ENCODE measurements at regions not wholly inside any gene's neighbourhood (a gene's known extent, or its start where the extent isn't known, plus 50 kb on each side); places are given as distances from the start of the nearest gene placed in this dataset.

DNA sequence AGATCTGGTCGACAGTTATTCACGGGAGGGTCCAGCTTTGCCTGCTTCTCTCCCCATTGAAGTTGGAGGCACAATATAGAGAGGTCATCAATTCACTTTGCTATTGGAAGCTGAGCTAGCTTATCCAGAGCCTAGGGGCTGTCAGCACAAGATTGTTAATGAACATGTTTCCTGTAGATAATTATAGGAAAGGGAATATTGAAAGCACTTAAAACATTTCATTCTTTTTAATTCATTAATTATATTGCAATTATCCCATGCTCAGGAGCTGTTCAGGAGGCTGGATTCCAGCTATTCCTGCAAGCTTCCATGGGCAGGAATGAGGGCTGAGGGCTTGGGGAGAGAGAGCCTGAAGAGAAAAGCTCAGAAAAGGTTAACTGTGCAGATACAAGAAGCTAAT lies 153.1 kb upstream of the BRINP1 start (continued):
- TF ChIP-seq, protein P1, sequence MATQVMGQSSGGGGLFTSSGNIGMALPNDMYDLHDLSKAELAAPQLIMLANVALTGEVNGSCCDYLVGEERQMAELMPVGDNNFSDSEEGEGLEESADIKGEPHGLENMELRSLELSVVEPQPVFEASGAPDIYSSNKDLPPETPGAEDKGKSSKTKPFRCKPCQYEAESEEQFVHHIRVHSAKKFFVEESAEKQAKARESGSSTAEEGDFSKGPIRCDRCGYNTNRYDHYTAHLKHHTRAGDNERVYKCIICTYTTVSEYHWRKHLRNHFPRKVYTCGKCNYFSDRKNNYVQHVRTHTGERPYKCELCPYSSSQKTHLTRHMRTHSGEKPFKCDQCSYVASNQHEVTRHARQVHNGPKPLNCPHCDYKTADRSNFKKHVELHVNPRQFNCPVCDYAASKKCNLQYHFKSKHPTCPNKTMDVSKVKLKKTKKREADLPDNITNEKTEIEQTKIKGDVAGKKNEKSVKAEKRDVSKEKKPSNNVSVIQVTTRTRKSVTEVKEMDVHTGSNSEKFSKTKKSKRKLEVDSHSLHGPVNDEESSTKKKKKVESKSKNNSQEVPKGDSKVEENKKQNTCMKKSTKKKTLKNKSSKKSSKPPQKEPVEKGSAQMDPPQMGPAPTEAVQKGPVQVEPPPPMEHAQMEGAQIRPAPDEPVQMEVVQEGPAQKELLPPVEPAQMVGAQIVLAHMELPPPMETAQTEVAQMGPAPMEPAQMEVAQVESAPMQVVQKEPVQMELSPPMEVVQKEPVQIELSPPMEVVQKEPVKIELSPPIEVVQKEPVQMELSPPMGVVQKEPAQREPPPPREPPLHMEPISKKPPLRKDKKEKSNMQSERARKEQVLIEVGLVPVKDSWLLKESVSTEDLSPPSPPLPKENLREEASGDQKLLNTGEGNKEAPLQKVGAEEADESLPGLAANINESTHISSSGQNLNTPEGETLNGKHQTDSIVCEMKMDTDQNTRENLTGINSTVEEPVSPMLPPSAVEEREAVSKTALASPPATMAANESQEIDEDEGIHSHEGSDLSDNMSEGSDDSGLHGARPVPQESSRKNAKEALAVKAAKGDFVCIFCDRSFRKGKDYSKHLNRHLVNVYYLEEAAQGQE (tag by site-specific recombination; IDR thresholded peaks at IDR 0.05): no peak
- TF ChIP-seq ZNF626 (tag by site-specific recombination; IDR thresholded peaks at IDR 0.05) (no peak), ZNF16 (tag by site-specific recombination; IDR thresholded peaks at IDR 0.05; ENCODE audit: low read depth) (no peak), ZNF768 (tag by site-specific recombination; IDR thresholded peaks at IDR 0.05) (no peak), HOXA7 (CRISPR knock-in tag; IDR thresholded peaks at IDR 0.05; ENCODE audit: borderline replicate concordance) (no peak), ZNF76 (tag by site-specific recombination; IDR thresholded peaks at IDR 0.05; ENCODE audit: borderline replicate concordance, low read depth) (no peak)

DNA sequence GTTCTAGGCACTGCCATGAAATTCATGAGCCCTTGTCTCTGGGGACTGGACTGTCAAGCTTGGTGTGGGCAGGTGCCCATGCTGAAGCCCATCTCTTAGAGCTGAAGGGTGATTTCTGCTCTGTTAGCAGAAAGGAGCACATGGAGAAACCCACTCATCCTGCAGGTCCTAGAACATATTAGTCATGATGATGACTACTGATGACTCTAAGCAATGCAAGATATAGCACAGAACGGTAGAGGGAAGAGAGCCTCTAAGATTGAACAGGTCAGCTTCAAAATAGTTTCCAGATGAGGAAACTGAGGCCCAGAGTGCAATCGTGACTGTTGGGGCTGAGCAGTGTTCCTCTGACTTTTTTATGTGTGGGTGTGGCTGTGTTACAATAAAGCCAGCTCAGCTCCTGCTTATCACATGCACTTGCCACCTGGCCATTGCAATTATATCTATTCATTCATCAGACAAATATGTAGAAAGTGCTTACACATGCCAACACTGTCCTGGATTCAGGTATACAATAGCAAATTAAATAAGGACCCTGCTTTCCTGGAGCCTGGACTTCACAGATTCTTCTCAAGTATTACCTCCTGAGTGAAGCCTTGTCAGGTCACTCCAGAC lies 140.2 kb upstream of the BRINP1 start:
- no peak overlapping the region for H3K4me3 ChIP-seq (ENCODE audit: low read depth, low read length)
- POLR2A ChIA-PET: no interaction called here
- no peaks in the 10 kb centered on the region for H3K4me1 ChIP-seq (ENCODE audit: control insufficient read depth, insufficient read depth, low read length)
- TF ChIP-seq ZNF138 (tag by site-specific recombination; IDR thresholded peaks at IDR 0.05; ENCODE audit: borderline replicate concordance): no peak
- no peak for TF ChIP-seq ZNF426 (tag by site-specific recombination; IDR thresholded peaks at IDR 0.05)
- TF ChIP-seq ZNF311 (tag by site-specific recombination; IDR thresholded peaks at IDR 0.05; ENCODE audit: borderline replicate concordance): no peak
- TF ChIP-seq, protein P2, sequence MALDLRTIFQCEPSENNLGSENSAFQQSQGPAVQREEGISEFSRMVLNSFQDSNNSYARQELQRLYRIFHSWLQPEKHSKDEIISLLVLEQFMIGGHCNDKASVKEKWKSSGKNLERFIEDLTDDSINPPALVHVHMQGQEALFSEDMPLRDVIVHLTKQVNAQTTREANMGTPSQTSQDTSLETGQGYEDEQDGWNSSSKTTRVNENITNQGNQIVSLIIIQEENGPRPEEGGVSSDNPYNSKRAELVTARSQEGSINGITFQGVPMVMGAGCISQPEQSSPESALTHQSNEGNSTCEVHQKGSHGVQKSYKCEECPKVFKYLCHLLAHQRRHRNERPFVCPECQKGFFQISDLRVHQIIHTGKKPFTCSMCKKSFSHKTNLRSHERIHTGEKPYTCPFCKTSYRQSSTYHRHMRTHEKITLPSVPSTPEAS (tag by site-specific recombination; IDR thresholded peaks at IDR 0.05): no peak
- TF ChIP-seq ZSCAN23 (tag by site-specific recombination; IDR thresholded peaks at IDR 0.05): no peak
- no peak for TF ChIP-seq ZNF830 (tag by site-specific recombination; IDR thresholded peaks at IDR 0.05; ENCODE audit: low read depth)
- no peak for TF ChIP-seq MYNN (tag by site-specific recombination; IDR thresholded peaks at IDR 0.05; ENCODE audit: borderline replicate concordance)
- TF ChIP-seq ZFP41 (tag by site-specific recombination; IDR thresholded peaks at IDR 0.05; ENCODE audit: borderline replicate concordance): no peak
- TF ChIP-seq ZNF335 (tag by site-specific recombination; conservative IDR thresholded peaks at IDR 0.05): no peak
- CTCF ChIA-PET: no interaction called here
- H3K9me3 ChIP-seq (ENCODE audit: control insufficient read depth, insufficient read depth, low read depth, low read length): no peaks in the 10 kb centered on the region
- no peak overlapping the region for H3K27ac ChIP-seq (ENCODE audit: extremely low read depth, low read depth, low read length)
- no peaks in the 10 kb centered on the region for H3K36me3 ChIP-seq (ENCODE audit: control insufficient read depth in 2 of 2, insufficient read depth in 1 of 2, low read length in 2 of 2)

DNA sequence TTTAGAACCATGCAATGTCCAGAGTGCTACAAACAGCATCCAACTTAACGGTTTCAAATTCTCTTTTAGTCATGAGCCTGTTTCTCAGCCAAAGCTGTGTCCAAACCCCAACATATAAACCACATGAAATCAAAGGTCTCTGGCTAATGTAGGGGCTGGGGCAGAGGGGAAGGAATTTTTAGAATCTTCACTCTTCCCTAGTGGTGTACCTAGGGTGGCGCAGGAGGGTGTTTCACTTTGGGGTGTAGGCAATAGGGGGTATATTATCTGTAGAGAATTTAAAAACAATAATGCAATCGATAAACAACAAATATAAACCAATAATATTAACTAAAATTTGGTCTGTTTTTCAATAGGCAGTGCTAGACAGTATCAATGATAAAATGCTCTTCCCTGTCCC lies 132.1 kb upstream of the BRINP1 start:
- no peak overlapping the region for H3K27ac ChIP-seq (ENCODE audit: extremely low read depth, low read depth, low read length)
- no peaks in the 10 kb centered on the region for H3K36me3 ChIP-seq (ENCODE audit: control insufficient read depth in 2 of 2, insufficient read depth in 1 of 2, low read length in 2 of 2)
- H3K4me1 ChIP-seq (ENCODE audit: control insufficient read depth, insufficient read depth, low read length): no peaks in the 10 kb centered on the region
- no peak for TF ChIP-seq ZNF350 (tag by site-specific recombination; IDR thresholded peaks at IDR 0.05)
- no peak overlapping the region for H3K4me3 ChIP-seq (ENCODE audit: low read depth, low read length)
- no peaks in the 10 kb centered on the region for H3K9me3 ChIP-seq (ENCODE audit: control insufficient read depth, insufficient read depth, low read depth, low read length)
- ChIA-PET CTCF (no interaction called here), POLR2A (no interaction called here)

Measured in HEK293 (cell line).